Body of pancreas (tissue), 4 donors: ENCODE measurements at regions not wholly inside any gene's neighbourhood (a gene's known extent, or its start where the extent isn't known, plus 50 kb on each side); places are given as distances from the start of the nearest gene placed in this dataset.

Experiments
- CTCF ChIP-seq, 7 experiments: fragments of 450-650 bp in 4 of 7; fragments of 200-600 bp in 3 of 7; sonication (generic) in 3 of 7; IDR thresholded peaks; one replicate each; pipeline ENCODE4 v1.5.1; 2016 to 2019; ENCODE audit warnings: antibody characterized with exemption in 7 of 7
- POLR2A ChIP-seq, 3 donors: fragments of 450-650 bp; IDR thresholded peaks; one replicate each; pipeline ENCODE4 v1.6.1; 2016; ENCODE audit warnings: antibody characterized with exemption in 3 of 3, mild to moderate bottlenecking in 2 of 3

GRCh38 chr12:43148691-43149090 is 403.3 kb downstream of the ADAMTS20 start:
- TF ChIP-seq CTCF (IDR thresholded peaks at IDR 0.05) (no peak), POLR2A (IDR thresholded peaks at IDR 0.05) (no peak)
